ES-I3 (cell line): ENCODE measurements at regions not wholly inside any gene's neighbourhood (a gene's known extent, or its start where the extent isn't known, plus 50 kb on each side); places are given as distances from the start of the nearest gene placed in this dataset.
"Not testable (repeated sequence)": the region's sequence is repeated elsewhere in the genome, so short reads cannot be mapped to it uniquely, and the experiment has no call there.

Source experiments
- H3K36me3 ChIP-seq: 2 replicates; pipeline ENCODE4 v1.6.1; 2013; ENCODE audit warnings: mild to moderate bottlenecking, low read length, control low read depth, moderate library complexity; ENCODE audit not compliant: insufficient read depth
- H3K4me1 ChIP-seq: 2 replicates; pipeline ENCODE4 v1.6.1; 2013; ENCODE audit warnings: mild to moderate bottlenecking, control low read depth, low read length; ENCODE audit not compliant: insufficient read depth
- H3K9ac ChIP-seq: 2 replicates; pipeline ENCODE4 v1.6.1; 2013; ENCODE audit warnings: low read depth, mild to moderate bottlenecking, low read length, moderate library complexity
- H3K9me3 ChIP-seq: 2 replicates; pipeline ENCODE4 v1.6.1; 2013; ENCODE audit warnings: mild to moderate bottlenecking, low read length, moderate library complexity; ENCODE audit not compliant: control insufficient read depth, insufficient read depth

DNA sequence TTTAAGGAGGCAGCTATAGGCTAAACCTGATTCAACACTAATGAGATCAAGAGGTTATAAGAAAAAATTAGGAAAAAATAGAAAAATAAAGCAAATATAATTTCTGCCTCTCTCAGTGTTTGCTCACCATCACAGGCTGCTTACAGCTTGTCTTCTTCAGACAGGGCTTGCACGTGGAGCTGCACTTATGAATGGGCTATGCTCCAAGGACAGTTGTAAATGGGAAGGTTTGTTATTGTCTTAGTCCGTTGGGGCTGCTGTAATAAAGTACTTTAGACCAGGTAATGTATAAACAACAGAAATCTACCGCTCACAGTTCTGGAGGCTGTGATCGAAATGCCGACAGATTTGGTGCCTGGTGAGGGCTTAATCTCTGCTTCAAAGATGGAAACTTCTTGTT lies 219.8 kb downstream of the NEBL start:
- Histone ChIP-seq H3K36me3 (no peaks in the 10 kb centered on the region), H3K4me1 (peaks cover 8% of the 10 kb centered on the region; the same call in 1 of the 2 replicates), H3K9ac (no peak overlapping the region), H3K9me3 (no peaks in the 10 kb centered on the region)

DNA sequence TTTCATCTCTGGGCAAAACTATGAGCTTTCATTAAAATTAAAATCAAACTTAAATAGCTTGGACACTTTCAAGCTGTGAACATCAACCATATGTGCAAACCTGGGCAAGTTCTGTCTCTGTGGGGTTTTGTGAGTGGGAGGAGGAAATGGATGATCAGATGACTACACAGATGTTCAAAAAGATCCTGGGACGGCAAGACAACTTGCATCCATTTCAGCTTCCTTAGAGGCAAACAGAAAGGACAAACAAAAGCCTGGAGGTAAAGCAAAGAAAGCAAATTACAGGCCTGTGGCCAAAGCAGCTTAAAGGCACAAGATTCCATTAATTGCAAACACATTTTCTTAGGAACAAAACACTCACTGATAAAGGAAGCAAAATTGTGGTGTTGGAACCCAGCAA lies 222.2 kb downstream of the NEBL start:
- no peaks in the 10 kb centered on the region for H3K36me3 ChIP-seq
- peaks cover 8% of the 10 kb centered on the region; the same call in 1 of the 2 replicates for H3K4me1 ChIP-seq
- H3K9me3 ChIP-seq, result no peaks in the 10 kb centered on the region
- H3K9ac ChIP-seq, result no peak overlapping the region

DNA sequence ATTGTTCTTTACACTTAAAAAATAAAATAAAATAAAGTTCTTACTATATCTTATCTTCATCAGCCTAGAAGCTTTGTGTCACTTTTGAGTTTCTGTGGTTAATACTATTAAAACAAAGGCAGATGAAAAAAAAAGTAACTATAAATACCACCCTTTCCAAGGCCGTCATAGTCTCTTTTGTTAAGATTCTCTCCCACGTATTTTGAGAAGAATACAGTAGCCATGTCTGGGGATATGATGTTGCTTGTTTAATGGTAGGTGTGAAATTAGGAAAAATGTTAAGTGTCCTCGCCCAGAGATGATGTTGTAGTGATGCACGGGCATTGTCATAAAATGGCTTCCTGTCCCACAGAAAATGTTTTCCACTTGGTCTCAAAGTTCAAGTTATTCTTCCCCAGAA lies 223.9 kb downstream of the NEBL start:
- no peak overlapping the region for H3K9ac ChIP-seq
- H3K9me3 ChIP-seq, result no peaks in the 10 kb centered on the region
- H3K4me1 ChIP-seq, result peaks cover 8% of the 10 kb centered on the region; the same call in 1 of the 2 replicates
- H3K36me3 ChIP-seq, result no peaks in the 10 kb centered on the region

DNA sequence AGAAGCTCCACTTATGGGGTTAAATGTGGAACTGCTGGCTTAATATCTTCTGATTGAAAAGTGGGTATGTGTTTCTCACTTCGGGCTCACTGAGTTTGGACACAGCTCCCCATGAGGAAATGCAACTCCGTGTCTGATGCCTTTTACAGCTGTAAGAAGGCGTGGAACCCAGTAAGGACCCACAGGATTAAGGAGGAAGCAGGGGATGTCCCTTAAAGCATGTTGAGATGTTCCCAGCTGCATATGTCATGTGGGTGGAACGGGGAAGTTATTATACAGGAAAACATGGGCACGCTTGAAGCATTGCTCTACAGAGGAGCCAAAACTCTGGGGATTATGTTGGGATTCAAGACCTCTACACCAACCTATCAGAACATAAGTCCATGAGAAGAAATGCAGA lies 224.4 kb downstream of the NEBL start:
- Histone ChIP-seq H3K9me3 (no peaks in the 10 kb centered on the region), H3K4me1 (peaks cover 8% of the 10 kb centered on the region; the same call in 1 of the 2 replicates), H3K36me3 (no peaks in the 10 kb centered on the region)

DNA sequence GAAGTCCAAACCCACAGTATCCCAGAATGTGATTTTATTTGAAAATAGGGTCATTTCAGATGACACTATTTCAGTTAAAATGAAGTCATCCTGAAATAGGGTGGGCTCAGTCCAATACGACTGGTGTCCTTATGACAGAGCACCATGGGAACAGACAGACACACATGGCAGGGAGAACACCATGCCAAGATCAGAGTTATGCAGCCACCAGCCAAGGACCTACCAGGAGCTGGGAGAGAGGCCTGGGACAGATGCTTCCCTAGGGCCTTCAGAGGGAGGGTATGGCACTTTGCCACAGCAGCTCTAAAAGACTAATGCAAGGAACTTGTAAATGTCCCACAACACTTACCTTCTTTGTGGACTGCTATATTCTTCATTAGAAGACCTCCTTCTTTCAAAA lies 226.5 kb downstream of the NEBL start:
- no peaks in the 10 kb centered on the region for H3K36me3 ChIP-seq
- H3K9me3 ChIP-seq, result no peaks in the 10 kb centered on the region
- H3K4me1 ChIP-seq, result peaks cover 8% of the 10 kb centered on the region; the same call in 1 of the 2 replicates
- no peak overlapping the region for H3K9ac ChIP-seq

More for the DNA sequence above, 224.4 kb downstream of the NEBL start:
- no peak overlapping the region for H3K9ac ChIP-seq

DNA sequence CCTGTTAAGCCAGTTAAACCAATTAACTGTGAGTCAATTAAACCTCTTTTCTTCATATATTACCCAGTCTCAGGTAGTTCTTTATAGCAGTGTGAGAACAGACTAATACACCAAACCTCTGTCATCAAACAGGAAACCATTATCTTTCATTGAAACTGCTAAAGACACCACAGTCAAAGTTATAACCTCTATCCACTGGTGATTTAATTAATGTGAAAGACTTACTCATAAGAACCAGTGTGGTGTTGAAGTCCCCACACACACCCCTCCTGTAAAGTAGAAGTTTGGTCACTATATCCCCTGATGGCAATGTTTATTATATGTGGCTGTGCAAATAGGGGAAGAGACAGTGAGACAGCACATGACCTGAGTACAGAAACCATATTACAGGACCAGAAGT lies 228.1 kb downstream of the NEBL start:
- no peak overlapping the region for H3K9ac ChIP-seq
- no peaks in the 10 kb centered on the region for H3K4me1 ChIP-seq
- no peaks in the 10 kb centered on the region for H3K36me3 ChIP-seq
- 0 out of 2 replicates have a peak, but pooled peaks cover 2% of the 10 kb centered on the region for H3K9me3 ChIP-seq

DNA sequence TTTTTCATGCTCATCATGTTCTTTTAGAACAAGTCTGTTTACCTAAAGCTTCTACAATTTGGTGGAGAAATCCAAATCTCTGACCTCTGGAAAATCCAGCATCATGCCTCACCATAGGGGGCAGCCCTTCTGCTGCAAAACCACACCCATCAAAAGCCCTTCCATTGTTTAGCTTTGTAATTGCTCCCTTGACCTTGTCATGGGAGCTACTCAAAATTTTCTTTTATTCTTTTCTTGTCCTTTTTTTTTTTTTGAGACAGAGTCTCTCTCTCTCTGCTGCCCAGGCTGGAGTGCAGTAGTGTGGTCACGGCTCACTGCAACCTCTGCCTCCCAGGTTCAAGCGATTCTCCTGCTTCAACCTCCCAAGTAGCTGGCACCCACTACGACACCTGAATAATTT lies 234.4 kb downstream of the NEBL start:
- Histone ChIP-seq H3K36me3 (no peaks in the 10 kb centered on the region; the same call in 1 of the 2 replicates), H3K9ac (no peak overlapping the region), H3K4me1 (no peaks in the 10 kb centered on the region), H3K9me3 (peaks cover 21% of the 10 kb centered on the region; the same call in 1 of the 2 replicates)

DNA sequence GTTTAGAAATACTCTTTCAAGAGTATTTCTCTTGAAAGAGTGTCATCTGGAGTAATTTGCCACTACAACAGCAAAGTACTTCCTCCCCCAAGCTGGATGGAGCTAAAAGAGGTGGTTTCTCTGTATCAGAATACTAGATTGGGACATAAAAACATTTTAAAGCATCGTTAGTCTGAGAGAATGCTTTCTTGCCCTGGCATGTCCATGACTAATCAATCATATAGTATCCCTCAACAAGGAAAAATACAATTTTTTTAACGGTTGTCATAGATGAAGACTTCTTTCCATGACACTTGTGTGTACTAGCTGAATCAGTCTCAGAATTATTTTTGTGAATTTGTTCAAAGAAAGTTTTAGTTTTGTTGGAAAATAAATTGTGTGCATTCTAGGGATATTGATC lies 237.9 kb downstream of the NEBL start:
- no peak overlapping the region for H3K9ac ChIP-seq
- H3K9me3 ChIP-seq, result peaks cover 21% of the 10 kb centered on the region; the same call in 1 of the 2 replicates
- H3K36me3 ChIP-seq, result no peaks in the 10 kb centered on the region; the same call in 1 of the 2 replicates
- no peaks in the 10 kb centered on the region for H3K4me1 ChIP-seq

DNA sequence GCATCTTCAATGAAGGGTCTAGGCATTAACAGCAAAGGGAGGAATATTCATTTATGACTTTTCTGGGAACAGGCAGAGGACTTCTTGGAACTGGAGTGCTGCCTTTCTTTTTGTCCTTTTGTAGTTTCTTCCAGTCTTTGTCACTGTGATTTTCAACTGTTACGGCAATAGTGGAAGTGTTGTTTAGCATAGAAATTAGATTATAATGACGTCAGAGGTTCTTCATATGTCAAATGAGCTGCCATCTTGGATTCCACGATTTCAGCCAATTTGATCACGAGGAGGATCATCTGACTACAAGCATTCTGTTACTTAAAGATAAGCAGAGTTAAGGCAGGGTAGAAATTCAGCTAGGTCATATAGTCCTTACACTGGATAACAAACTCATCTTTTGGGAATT lies 239.0 kb downstream of the NEBL start:
- Histone ChIP-seq H3K9ac (no peak overlapping the region), H3K9me3 (peaks cover 14% of the 10 kb centered on the region; the same call in 1 of the 2 replicates), H3K4me1 (no peaks in the 10 kb centered on the region), H3K36me3 (no peaks in the 10 kb centered on the region; the same call in 1 of the 2 replicates)

DNA sequence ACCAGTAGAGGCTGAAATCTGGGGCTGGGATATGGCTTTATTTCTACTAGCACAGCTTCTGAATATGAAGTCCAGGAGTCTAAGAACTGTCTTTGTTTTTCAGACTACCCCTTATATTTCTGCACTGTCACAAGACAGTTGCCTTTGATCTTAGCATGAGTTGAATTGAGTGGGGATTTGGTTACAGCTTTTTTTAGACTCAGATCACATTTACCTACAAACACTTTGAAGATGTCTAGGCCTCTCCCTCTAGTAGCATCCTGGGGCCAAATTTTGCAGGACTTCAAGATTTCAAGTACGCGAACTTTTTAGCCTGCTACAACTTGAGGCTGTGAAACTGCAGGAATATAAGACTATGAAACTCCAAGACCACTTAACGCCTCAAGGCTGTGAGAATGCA lies 240.2 kb downstream of the NEBL start:
- Histone ChIP-seq H3K9ac (no peak overlapping the region), H3K36me3 (no peaks in the 10 kb centered on the region), H3K4me1 (no peaks in the 10 kb centered on the region), H3K9me3 (0 out of 2 replicates have a peak, but pooled peaks cover 4% of the 10 kb centered on the region)

DNA sequence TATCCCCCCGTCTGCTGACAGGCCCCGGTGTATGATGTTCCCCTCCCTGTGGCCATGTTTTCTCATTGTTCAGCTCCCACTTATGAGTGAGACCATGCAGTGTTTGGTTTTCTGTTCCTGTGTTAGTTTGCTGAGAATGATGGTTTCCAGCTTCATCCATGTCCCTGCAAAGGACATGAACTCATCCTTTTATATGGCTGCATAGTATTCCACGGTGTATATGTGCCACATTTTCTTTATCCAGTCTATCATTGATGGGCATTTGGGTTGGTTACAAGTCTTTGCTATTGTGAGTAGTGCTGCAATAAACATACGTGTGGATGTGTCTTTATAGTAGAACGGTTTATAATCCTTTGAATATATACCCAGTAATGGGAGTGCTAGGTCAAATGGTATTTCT lies 244.7 kb downstream of the NEBL start:
- not testable (repeated sequence) for H3K9me3 ChIP-seq, H3K9ac ChIP-seq, H3K4me1 ChIP-seq, H3K36me3 ChIP-seq

DNA sequence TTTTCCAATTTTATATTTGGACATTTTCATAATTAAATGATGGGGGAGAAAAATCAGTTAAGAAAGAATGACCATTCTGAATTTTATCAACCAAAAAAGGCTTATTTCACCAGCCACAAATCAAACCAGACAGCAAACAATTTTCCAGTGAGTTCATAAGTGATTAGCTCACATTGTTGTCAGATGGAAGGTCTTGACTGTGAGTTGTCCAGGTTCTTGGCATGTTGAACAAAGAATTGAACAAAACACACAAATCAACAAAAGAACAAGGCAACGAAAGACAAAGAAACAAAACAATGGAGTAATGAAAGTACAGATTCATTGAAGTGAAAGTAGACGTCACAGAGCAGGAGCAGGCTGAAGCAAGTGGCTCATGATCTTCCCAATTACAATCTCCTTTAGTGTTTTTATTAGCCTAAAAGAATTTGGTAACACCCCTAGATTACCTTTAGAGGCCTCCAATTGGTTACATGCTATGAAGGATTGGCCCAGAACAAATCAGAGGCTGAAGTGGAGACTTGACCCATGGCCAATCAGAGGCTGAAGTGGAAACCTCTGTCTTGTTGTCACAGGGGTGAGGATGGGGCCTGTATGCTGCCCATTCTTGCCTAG lies 248.7 kb downstream of the NEBL start:
- Histone ChIP-seq H3K36me3 (no peaks in the 10 kb centered on the region), H3K4me1 (0 out of 2 replicates have a peak, but pooled peaks cover 5% of the 10 kb centered on the region), H3K9ac (no peak overlapping the region)

DNA sequence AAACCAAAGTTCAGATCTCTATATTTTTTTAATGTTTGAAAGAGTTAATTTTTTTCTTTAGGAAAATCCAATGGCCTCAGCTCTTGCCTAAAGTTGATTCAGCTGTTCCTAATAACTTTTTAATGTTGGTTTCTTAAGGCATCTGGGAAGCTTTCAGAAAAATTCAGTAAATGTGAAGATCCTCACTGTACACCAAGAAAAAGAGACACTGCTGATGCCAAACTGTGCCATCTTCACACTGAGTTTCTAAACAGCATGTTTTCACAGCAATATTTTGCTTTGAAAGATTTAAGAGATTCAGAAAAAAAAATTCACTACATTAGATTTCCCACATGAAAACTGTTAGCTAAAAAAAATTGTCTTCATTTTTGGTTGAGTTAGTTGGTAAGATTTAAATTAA lies 249.4 kb downstream of the NEBL start:
- no peaks in the 10 kb centered on the region for H3K36me3 ChIP-seq

More for the DNA sequence above, 248.7 kb downstream of the NEBL start:
- no peaks in the 10 kb centered on the region for H3K9me3 ChIP-seq

DNA sequence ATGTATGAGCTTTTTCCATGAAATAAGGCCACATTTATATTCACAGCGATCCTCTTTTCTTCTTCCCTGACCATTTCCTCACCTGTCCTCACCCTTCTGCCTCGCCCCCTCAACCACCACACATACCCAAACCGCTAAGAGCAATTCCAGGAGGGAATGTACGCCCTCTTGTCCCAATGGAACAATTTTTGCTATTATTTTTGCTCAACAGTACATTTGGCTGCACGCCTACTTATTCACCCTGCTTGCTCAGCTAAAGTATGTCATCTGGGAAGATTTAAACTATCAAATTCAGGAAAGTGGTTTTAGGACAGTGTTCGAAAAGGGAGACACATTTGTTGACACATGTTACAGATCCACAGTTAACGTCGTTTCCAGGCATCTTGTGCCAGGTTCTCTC lies 252.7 kb downstream of the NEBL start:
- Histone ChIP-seq H3K4me1 (no peaks in the 10 kb centered on the region), H3K9ac (no peak overlapping the region), H3K9me3 (no peaks in the 10 kb centered on the region), H3K36me3 (no peaks in the 10 kb centered on the region)

More for the DNA sequence above, 249.4 kb downstream of the NEBL start:
- no peak overlapping the region for H3K9ac ChIP-seq
- 0 out of 2 replicates have a peak, but pooled peaks cover 5% of the 10 kb centered on the region for H3K4me1 ChIP-seq
- no peaks in the 10 kb centered on the region for H3K9me3 ChIP-seq

DNA sequence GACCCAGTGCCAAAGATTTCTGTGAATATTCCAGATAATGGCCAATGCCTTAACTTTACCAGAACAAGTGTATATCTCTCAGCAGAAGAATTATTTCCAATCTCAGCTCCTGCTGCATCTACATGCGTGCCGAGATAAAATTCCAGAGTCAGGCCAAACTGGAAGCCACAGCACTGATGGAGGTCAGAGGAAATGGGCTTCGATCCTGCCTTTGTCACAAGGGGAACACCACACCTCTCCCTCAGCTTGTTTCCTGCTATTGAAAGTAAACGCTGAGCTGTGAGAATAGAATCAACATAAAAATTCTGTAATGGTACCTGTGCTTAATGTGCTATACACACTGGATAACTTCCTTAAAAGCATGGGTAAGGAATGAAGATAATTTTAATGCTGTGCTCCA lies 255.5 kb downstream of the NEBL start:
- no peaks in the 10 kb centered on the region for H3K9me3 ChIP-seq
- no peaks in the 10 kb centered on the region for H3K36me3 ChIP-seq
- H3K4me1 ChIP-seq, result no peaks in the 10 kb centered on the region
- no peak overlapping the region for H3K9ac ChIP-seq
